ENCODE measurements at regions not wholly inside any gene's neighbourhood (a gene's known extent, or its start where the extent isn't known, plus 50 kb on each side); places are given as distances from the start of the nearest gene placed in this dataset.

GRCh38 chr6:98107801-98108200 lies 726.6 kb upstream of the POU3F2 start:
- TF ChIP-seq CTCF (IDR thresholded peaks at IDR 0.05) = no peak
- no peak for TF ChIP-seq POLR2A (IDR thresholded peaks at IDR 0.05)
